A549 (cell line): ENCODE measurements at regions not wholly inside any gene's neighbourhood (a gene's known extent, or its start where the extent isn't known, plus 50 kb on each side); places are given as distances from the start of the nearest gene placed in this dataset.

Experiments
- ATAC-seq, 2 experiments: fragments of 200-7000 bp in 1 of 2; fragments of >200 bp in 1 of 2; cut with Nextera tagmentation in 1 of 2; cut with Tn5 transposase in 1 of 2; 3 replicates each; pipeline versions ENCODE4 v1.8.0 to v1.9.1; 2018 to 2020; ENCODE audit warnings: mild to moderate bottlenecking in 1 of 2, moderate library complexity in 1 of 2
- CTCF ChIA-PET: fragments of 300-600 bp; sonication (Branson Sonifier 250); formaldehyde crosslinking; extraction: SDS; loops from one replicate; lab custom pipeline; 2021; ENCODE audit warnings: antibody characterized with exemption, inconsistent platforms; lab: Yijun Ruan, JAX
- POLR2A ChIA-PET: fragments of 350-600 bp; formaldehyde crosslinking; extraction: SDS; loops from one replicate; lab custom pipeline; 2021; ENCODE audit warnings: antibody characterized with exemption, inconsistent platforms; lab: Yijun Ruan, JAX
- DNase-seq, 2 experiments: peaks; one replicate each; pipeline versions ENCODE4 v3.0.0 to v3.0.0-alpha.2; 2011 to 2016; ENCODE audit warnings: low read depth in 1 of 2, low spot score in 1 of 2
- FAIRE-seq: peaks from 2 replicates; lab custom pipeline; 2011; peaks lifted over from hg19 to GRCh38; lab: Jason Lieb, UNC
- H3K27ac ChIP-seq, 2 experiments: fragments of >200 bp; sonication (Bioruptor Twin); formaldehyde crosslinking; 3 replicates each; pipeline ENCODE4 v1.5.1; 2016 to 2017
- H3K4me1 ChIP-seq: fragments of >200 bp; sonication (Bioruptor Twin); formaldehyde crosslinking; 3 replicates; pipeline ENCODE4 v1.6.1; 2016
- H3K4me2 ChIP-seq: fragments of >200 bp; sonication (Bioruptor Twin); formaldehyde crosslinking; 3 replicates; pipeline ENCODE4 v1.6.1; 2016
- H3K4me3 ChIP-seq: fragments of >200 bp; sonication (Bioruptor Twin); formaldehyde crosslinking; 3 replicates; pipeline ENCODE4 v1.5.1; 2016
- H3K9me3 ChIP-seq: fragments of >200 bp; sonication (Bioruptor Twin); formaldehyde crosslinking; 3 replicates; pipeline ENCODE4 v1.6.1; 2016
- ATOH8 ChIP-seq: fragments of 250-450 bp; sonication (Bioruptor Pico); IDR thresholded peaks from 2 replicates; pipeline ENCODE4 v1.5.0; 2020; ENCODE audit warnings: low read depth, mild to moderate bottlenecking, moderate library complexity
- CEBPB ChIP-seq, 2 experiments: fragments of >200 bp in 1 of 2; sonication (Bioruptor Twin) in 1 of 2; formaldehyde crosslinking in 1 of 2; IDR thresholded peaks; 2 replicates each; pipeline ENCODE4 v1.6.1; 2012 to 2016
- CHD4 ChIP-seq: fragments of 200-600 bp; sonication (generic); IDR thresholded peaks from 2 replicates; pipeline ENCODE4 v1.6.1; 2016; ENCODE audit warnings: antibody characterized with exemption, mild to moderate bottlenecking, borderline replicate concordance
- E2F6 ChIP-seq: IDR thresholded peaks from 2 replicates; pipeline ENCODE4 v1.6.1; 2012; ENCODE audit warnings: low read depth, borderline replicate concordance
- EHMT2 ChIP-seq: fragments of 200-600 bp; sonication (generic); IDR thresholded peaks from 2 replicates; pipeline ENCODE4 v1.6.1; 2016; ENCODE audit warnings: antibody characterized with exemption, low read depth, mild to moderate bottlenecking, moderate library complexity
- ESRRA ChIP-seq: fragments of 150-350 bp; IDR thresholded peaks from 2 replicates; pipeline ENCODE4 v1.6.1; 2014; ENCODE audit warnings: mild to moderate bottlenecking, low read length, borderline replicate concordance
- HDAC2 ChIP-seq: fragments of 200-600 bp; sonication (generic); IDR thresholded peaks from 2 replicates; pipeline ENCODE4 v1.6.1; 2016
- HEYL ChIP-seq: fragments of 250-450 bp; sonication (Bioruptor Pico); IDR thresholded peaks from 2 replicates; pipeline ENCODE4 v1.8.0; 2021; ENCODE audit warnings: mild to moderate bottlenecking, moderate library complexity
- HMGXB4 ChIP-seq: fragments of 250-450 bp; sonication (Bioruptor Pico); IDR thresholded peaks from 2 replicates; pipeline ENCODE4 v1.5.0; 2021; ENCODE audit warnings: mild to moderate bottlenecking, moderate library complexity, borderline replicate concordance
- HOXA7 ChIP-seq: fragments of 250-450 bp; sonication (Bioruptor Pico); IDR thresholded peaks from 2 replicates; pipeline ENCODE4 v1.5.0; 2020; ENCODE audit warnings: mild to moderate bottlenecking, moderate library complexity
- HOXB13 ChIP-seq: fragments of 250-450 bp; sonication (Bioruptor Pico); IDR thresholded peaks from 2 replicates; pipeline ENCODE4 v1.5.0; 2020; ENCODE audit warnings: low read depth, mild to moderate bottlenecking, moderate library complexity
- JUN ChIP-seq, 2 experiments: fragments of >200 bp; sonication (Bioruptor Twin); formaldehyde crosslinking; IDR thresholded peaks; 2 replicates in 1 of 2; 3 replicates in 1 of 2; pipeline ENCODE4 v1.6.1; 2016 to 2017
- KDM5A ChIP-seq: fragments of 200-600 bp; sonication (generic); IDR thresholded peaks from 2 replicates; pipeline ENCODE4 v1.6.1; 2016; ENCODE audit warnings: antibody characterized with exemption, mild to moderate bottlenecking
- NFE2L2 ChIP-seq: fragments of 150-350 bp; conservative IDR thresholded peaks from 2 replicates; pipeline ENCODE4 v1.6.1; 2014; ENCODE audit warnings: low read length
- NR3C1 ChIP-seq: fragments of >200 bp; sonication (Bioruptor Twin); formaldehyde crosslinking; IDR thresholded peaks from 3 replicates; pipeline ENCODE4 v1.6.1; 2017
- PHF8 ChIP-seq: fragments of 200-600 bp; sonication (generic); IDR thresholded peaks from 2 replicates; pipeline ENCODE4 v1.6.1; 2016; ENCODE audit warnings: low read depth, mild to moderate bottlenecking, antibody characterized with exemption, moderate library complexity, borderline replicate concordance
- POLR2A ChIP-seq: IDR thresholded peaks from 2 replicates; pipeline ENCODE4 v1.6.1; 2012; ENCODE audit warnings: mild to moderate bottlenecking, low read length
- RAD21 ChIP-seq, 2 experiments: fragments of >200 bp in 1 of 2; sonication (Bioruptor Twin) in 1 of 2; formaldehyde crosslinking in 1 of 2; IDR thresholded peaks in 1 of 2; conservative IDR thresholded peaks in 1 of 2; 2 replicates in 1 of 2; 3 replicates in 1 of 2; pipeline ENCODE4 v1.6.1; 2012 to 2018; ENCODE audit warnings: inconsistent platforms in 1 of 2
- REST ChIP-seq: fragments of 200-600 bp; sonication (generic); IDR thresholded peaks from 2 replicates; pipeline ENCODE4 v1.6.1; 2016; ENCODE audit warnings: antibody characterized with exemption, mild to moderate bottlenecking, moderate library complexity
- RFX5 ChIP-seq: fragments of 450-650 bp; IDR thresholded peaks from 2 replicates; pipeline ENCODE4 v1.7.1; 2014; ENCODE audit warnings: antibody characterized with exemption, mild to moderate bottlenecking, moderate library complexity
- ZC3H11A ChIP-seq: fragments of 450-650 bp; IDR thresholded peaks from 2 replicates; pipeline ENCODE4 v1.6.1; 2014; ENCODE audit warnings: antibody characterized with exemption, mild to moderate bottlenecking
- WGBS: methylation state at CpG from one replicate; pipeline ENCODE4 v1.1.6; 2017; ENCODE audit errors: missing lambda C conversion rate; 5-methylcytosine and 5-hydroxymethylcytosine counted together

- CTCF ChIA-PET, result no interaction called here
- TF ChIP-seq KDM5A (no peak), EHMT2 (no peak), RFX5 (no peak), CEBPB (IDR thresholded peaks at IDR 0.05) (no peak), E2F6 (no peak), REST (no peak), HOXA7 (no peak), HOXB13 (CRISPR knock-in tag) (no peak), JUN (IDR thresholded peaks at IDR 0.05) (no peak), RAD21 (conservative IDR thresholded peaks at IDR 0.05 in 1 of 2, IDR thresholded peaks at IDR 0.05 in 1 of 2) (no peak), POLR2A (no peak), ZC3H11A (no peak), PHF8 (no peak), NFE2L2 (no peak)
Measured at GRCh38 chr7:9575716-9576115, 1142.3 kb downstream of the NXPH1 start.

GRCh38 chr7:9582824-9583223, 1149.4 kb downstream of the NXPH1 start:
- 4% methylated on average over 2 of the region's 2 CpGs for WGBS
- H3K27ac ChIP-seq, result no peak overlapping the region
- POLR2A ChIA-PET, result no interaction called here

More at GRCh38 chr7:9575716-9576115, 1142.3 kb downstream of the NXPH1 start:
- POLR2A ChIA-PET, result no interaction called here
- Histone ChIP-seq H3K27ac (no peak overlapping the region), H3K9me3 (no peaks in the 10 kb centered on the region), H3K4me1 (no peaks in the 10 kb centered on the region), H3K4me2 (no peak overlapping the region), H3K4me3 (no peak overlapping the region)
- ATAC-seq, result no peak
- FAIRE-seq, result no peak
- 17% methylated on average over 1 of the region's 1 CpG for WGBS
- DNase-seq, result no peak

More at GRCh38 chr7:9582824-9583223, 1149.4 kb downstream of the NXPH1 start:
- no peak overlapping the region for H3K4me3 ChIP-seq
- no peak for ATAC-seq
- no peak overlapping the region for H3K4me2 ChIP-seq
- TF ChIP-seq EHMT2 (no peak), ATOH8 (CRISPR knock-in tag) (no peak), CHD4 (no peak), CEBPB (IDR thresholded peaks at IDR 0.05) (no peak), HOXA7 (no peak), HDAC2 (no peak), HMGXB4 (CRISPR knock-in tag) (no peak), ESRRA (no peak), HEYL (CRISPR knock-in tag) (no peak), NR3C1 (no peak)
- FAIRE-seq, result no peak
- no peaks in the 10 kb centered on the region for H3K9me3 ChIP-seq
- CTCF ChIA-PET, result no interaction called here
- DNase-seq, result no peak
- no peaks in the 10 kb centered on the region for H3K4me1 ChIP-seq
